ENCODE measurements at regions not wholly inside any gene's neighbourhood (a gene's known extent, or its start where the extent isn't known, plus 50 kb on each side); places are given as distances from the start of the nearest gene placed in this dataset.
"Not testable (repeated sequence)": the region's sequence is repeated elsewhere in the genome, so short reads cannot be mapped to it uniquely, and the experiment has no call there.

DNA sequence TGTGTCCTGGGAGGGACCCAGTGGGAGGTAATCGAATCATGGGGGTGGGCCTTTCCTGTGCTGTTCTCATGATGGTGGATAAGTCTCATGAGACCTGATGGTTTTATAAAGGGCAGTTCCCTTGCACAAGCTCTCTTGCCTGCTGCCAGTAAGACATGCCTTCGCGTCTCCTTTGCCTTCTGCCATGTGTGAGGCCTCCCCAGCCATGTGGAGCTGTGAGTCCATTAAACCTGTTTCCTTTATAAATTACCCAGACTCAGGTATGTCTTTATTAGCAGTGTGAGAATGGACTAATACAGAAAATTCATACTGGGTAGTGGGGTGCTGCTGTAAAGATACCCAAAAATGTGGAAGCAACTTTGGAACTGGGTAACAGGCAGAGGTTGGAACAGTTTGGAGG lies 300.0 kb upstream of the ZFP42 start:
- intact Hi-C loops (cut with DNase I); ATAC-seq; DNase-seq: not testable (repeated sequence)

DNA sequence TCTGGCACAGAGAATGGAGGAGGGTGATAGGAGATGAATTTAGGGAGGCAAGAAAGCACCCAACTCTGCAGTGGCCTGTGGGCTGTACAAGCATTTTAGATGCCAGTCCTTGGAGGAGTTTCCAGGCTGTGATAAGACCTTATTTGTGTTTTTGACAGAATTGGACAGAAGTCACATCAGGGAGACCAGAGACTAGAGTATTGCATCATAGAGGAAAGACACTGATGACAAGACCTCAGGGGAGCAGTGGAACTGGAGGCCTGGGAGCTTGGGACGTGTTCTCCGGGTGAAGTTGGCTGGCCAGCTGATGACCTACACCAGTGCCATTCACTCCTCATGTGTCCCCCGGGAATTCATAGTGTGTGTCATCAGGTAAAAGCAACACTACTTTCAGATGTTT lies 284.0 kb upstream of the ZFP42 start:
- intact Hi-C loops (cut with DNase I) = no loop called here

DNA sequence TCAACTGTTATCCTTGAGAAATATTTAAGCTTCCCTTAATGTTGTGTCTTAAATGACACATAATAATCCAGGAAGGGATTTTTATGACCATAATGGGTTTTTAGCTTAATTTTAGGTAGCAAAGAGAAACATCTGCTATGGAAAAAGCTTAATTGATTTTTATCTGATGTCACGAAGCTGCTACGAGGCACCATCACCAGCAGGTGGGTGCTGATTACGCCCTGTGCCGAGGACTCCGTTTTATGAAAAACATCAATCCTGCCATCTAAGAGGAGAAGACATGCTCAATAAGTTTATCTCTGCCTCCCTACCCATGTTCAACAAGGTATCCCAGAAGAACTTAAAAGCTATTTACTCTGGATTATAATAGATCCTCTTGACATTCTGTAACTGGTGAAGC lies 280.6 kb upstream of the ZFP42 start:
- DNase-seq = no peak
- intact Hi-C loops (cut with DNase I) = no loop called here
- ATAC-seq = no peak

More for the DNA sequence above, 284.0 kb upstream of the ZFP42 start:
- DNase-seq (no peak), ATAC-seq (no peak)

DNA sequence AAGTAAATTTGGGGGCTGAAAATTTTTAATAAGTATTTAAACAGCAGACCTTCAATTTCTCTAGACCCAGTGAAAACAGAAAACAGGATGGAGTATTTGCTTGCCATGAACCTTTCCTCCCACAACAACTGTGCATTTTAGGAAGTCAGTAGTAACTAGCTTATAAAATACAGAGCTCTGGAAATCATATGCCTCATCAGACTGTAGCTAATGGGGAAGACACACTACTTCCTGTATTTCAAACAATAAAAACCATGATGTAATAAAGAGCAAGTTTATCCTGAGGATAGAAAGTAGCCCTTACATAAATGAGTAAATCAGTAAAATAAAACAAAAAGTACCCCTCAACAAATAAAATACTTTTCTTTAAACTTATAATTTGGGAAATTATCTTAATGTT lies 280.1 kb upstream of the ZFP42 start:
- DNase-seq = no peak
- intact Hi-C loops (cut with DNase I) = no loop called here
- ATAC-seq = no peak

DNA sequence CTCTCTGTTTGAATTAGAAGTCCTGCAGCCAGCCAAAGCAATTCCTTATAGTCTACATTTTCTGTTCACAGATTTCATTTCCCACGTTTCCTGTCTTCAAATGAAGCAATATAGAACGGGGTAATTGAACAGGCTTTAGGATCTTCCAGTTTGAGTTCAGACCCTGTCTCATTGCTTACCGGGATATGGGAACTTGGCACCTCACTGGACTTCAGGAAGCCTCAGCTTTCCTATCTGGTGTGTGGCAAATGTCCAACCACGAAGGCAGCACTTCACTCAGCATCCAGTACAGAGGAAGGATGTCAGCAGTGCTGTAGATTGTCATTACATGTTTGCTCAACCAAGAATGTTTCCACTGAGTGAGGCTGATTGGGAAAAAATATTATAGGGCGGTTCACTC lies 271.1 kb upstream of the ZFP42 start:
- intact Hi-C loops (cut with DNase I) = no loop called here
- ATAC-seq (no peak), DNase-seq (no peak)

DNA sequence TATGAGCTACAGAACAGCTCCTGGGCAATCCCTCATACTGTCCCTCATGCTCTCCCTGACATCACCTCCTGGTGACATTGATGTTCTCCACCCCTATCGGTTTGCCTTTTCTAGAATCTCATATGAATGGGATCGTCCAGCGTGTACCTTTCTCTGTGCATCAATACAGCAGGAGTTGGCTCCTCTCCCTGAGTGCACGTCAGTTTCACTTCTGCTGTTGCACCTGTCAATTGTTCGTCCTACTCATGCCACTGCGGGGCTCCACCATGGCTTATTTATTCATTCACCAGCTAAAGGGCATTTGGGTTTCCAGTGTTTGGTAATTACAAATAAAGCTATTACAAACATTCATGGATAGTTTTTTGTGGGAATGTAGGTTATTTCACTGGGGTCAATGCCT lies 269.1 kb upstream of the ZFP42 start:
- intact Hi-C loops (cut with DNase I) = no loop called here
- no peak for ATAC-seq
- no peak for DNase-seq

DNA sequence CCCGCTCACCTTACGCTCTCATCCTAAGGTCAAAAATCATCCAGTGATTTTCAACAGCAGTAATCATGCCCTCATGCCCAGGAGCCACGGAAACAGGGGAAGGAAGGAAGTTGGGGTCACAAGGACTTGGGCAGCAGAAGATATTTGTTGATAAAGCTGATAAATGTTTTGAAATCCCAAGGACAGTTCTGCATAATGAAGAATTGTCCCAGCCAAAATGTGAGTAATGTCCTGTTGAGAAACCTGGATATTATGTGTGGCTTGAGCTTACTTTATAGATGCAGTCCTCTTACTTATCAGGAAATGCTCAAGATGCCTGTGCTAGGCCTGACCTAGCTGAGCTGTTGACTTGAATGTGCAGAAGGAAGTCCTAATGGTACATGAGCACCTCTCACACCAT lies 263.0 kb upstream of the ZFP42 start:
- DNase-seq (no peak), ATAC-seq (no peak)
- intact Hi-C loops (cut with DNase I) = no loop called here

DNA sequence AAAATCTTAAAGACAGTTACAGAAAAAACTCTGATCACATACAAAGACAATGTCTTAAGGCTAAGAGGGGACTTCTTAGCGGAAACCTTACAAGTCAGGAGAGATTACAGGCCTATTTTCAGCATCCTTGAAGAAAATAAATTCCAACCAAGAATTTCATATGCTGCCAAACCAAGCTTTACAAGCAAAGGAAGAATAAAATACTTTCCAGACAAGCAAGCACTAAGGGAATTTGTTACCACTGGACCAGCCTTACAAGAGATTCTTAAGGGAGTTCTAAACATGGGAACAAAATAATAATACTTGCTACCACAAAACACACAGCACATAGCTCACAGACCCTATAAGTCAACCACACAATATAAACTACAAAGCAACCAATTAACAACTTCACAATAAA lies 255.8 kb upstream of the ZFP42 start:
- ATAC-seq (no peak), DNase-seq (no peak)
- intact Hi-C loops (cut with DNase I) = no loop called here

DNA sequence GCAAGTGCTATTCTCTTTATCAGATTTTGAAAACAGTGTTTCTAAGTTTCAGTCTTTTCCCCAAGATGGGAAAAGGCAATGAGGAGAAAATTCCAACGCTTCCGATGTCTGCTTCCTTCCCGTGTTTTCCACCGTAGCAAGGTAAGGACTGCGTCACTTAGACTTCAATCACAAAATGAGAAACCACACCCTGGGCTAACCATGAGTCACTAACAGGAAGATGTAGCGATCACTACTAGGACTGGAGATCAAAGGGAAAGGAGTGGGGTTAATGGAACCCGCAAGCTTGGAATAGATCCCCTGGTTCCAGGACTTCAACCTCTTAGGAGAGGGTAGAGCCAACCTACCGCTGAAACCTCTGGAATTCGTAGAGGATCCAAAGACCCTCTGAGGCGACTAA lies 250.7 kb upstream of the ZFP42 start:
- DNase-seq = no peak
- intact Hi-C loops (cut with DNase I) = no loop called here
- ATAC-seq = no peak

DNA sequence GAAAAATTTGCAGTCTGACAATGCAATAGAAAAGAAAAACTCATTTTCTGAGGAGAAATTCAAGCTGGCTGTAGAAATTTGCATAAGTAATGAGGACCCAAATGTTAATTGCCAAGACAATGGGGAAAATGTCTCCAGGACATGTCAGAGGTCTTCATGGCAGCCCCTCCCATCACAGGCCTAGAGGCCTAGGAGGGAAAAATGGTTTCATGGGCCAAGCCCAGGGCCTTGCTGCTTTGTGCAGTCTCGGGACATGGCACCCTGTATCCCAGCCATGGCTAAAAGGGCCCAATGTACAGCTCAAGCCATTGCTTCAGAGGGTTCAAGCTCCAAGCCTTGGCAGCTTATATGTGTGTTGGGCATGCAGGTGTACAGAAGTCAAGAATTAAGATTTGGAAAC lies 244.9 kb upstream of the ZFP42 start:
- ATAC-seq; DNase-seq; intact Hi-C loops (cut with DNase I): not testable (repeated sequence)

DNA sequence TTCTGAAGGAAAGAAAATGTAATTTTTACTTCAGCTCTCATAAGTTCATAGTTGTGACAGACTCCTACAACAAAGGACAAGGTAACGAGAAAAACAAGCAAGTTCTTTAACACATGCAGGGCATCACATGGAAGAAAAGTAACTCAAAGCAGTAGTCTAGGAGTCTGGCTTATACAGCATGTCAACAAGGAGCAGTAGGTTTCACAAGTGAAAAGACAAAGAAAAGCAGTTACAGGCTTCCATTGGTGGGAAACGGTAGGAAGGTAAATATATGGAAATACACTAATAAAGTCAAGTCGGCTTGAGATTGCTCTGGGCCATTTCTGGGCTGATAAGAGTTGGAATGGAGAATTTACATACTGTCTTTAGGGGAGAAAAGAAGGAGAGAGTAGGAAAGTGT lies 228.4 kb upstream of the ZFP42 start:
- intact Hi-C loops (cut with DNase I) = no loop called here
- no peak for ATAC-seq
- no peak for DNase-seq

DNA sequence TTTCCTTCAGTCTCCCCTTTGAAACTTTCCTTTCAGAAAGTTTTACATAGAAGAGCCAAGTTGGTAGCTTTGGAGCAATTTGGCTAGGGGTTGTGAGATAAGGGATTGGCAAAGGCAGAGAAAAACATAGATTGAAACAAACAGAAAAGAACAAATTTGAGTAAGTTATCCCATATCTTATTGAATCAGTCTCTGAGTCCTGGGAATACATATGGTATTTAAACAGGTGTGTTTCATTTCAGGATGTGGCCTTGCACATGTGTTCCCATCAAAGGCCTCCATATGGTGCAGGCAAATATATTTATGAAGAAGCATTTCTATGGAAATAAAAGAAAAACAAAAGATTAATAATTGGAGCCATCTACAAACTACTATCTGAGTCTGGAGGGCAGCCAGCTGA lies 227.9 kb upstream of the ZFP42 start:
- intact Hi-C loops (cut with DNase I) = no loop called here
- ATAC-seq = no peak
- DNase-seq = no peak

DNA sequence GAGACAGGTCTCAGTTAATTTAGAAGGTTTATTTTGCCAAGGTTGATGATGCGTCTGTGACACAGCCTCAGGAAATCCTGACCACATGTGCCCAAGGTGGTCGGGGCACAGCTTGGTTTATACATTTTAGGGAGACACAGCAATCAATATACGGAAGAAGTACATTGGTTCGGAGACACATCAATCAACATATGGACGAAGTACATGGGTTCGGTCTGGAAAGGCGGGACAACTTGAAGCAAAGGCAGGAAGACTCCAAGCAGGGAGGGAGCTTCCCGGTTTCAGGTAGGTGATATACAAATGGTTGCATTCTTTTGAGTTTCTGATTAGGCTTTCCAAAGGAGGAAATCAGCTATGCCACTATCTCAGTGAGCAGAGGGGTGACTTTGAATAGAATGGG lies 225.2 kb upstream of the ZFP42 start:
- DNase-seq (no peak), ATAC-seq (no peak)
- intact Hi-C loops (cut with DNase I) = no loop called here

DNA sequence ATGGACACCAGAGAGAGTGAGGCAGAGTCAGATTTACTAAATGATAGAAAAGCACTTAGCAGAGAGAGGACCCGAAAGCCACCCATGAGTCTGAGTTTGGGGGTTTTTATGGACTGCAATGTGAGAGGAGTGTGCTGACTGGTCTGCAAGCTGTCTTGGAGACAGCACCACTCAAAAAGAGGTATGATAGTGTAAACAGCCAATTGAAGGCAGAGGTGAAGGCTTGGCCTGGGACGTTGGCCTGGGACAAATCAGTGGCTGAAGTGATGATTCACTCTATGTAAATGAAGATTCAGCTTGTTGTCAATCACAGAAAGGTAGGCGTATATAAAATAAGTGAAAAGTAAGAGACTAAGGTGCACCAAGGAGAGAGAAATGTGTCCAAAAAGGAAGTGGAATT lies 217.6 kb upstream of the ZFP42 start:
- intact Hi-C loops (cut with DNase I) = no loop called here
- DNase-seq = no peak
- ATAC-seq = no peak

DNA sequence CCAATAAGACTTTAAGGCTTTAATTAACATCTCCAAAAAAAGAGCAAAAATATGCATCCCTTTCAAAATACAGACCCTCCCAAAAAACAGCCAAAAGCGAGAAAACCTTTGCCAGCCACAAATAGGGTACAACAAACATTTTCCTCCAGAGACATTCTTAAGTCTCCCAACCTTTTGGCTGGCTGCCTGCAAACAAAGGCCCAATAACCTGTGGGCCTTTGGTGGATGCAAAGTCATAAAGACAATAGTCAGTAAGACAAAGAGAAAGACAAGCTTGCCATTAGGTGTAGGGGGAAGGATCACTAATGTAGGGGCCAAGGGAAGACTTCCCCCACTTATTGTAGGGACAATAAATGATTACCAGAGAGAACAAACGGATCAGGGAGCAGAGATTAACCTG lies 215.5 kb upstream of the ZFP42 start:
- no peak for DNase-seq
- intact Hi-C loops (cut with DNase I) = no loop called here
- no peak for ATAC-seq

DNA sequence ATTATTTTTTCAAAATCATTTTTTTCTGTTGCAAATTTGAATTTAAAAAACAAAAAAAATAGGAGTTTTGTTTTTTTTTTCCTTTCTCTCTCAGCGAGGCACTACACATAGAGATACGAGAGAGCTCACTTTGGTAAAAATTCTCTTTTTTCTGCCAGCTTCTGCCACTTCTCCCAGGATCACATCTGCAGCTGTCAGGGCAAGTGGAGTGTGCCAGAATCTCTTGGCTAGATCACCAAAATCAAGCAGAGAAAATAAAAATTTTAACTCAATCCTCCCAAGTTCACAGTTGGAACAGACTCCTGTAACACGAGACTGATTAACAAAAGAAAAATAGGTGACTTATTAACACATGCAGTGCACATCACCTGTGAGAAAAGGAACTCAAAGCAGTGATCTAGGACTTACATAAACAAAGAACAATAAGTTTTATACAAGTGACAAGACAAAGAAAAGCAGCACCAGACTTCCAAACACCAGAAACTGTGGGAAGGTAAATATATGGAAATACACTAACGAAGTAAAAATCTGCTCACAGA lies 213.2 kb upstream of the ZFP42 start:
- intact Hi-C loops (cut with DNase I) = no loop called here
- ATAC-seq (no peak), DNase-seq (no peak)

DNA sequence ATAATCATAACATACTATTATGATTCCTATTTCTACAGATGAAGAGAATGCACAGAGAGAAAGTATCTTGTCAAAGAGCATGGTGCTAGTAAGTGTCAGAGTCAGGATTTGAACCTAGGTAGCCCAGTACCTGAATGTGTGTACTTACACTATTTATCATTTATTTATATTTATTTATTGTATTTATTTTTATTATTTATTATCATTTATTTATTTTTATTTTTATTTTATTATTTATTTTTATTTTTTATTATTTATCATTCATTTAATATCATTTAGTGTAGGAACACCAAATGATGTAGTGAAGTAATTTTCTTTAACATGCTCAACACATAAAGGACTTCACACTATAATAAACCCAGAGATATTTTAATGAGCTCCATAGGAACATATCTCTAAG lies 209.4 kb upstream of the ZFP42 start:
- no peak for DNase-seq
- intact Hi-C loops (cut with DNase I) = no loop called here
- no peak for ATAC-seq

DNA sequence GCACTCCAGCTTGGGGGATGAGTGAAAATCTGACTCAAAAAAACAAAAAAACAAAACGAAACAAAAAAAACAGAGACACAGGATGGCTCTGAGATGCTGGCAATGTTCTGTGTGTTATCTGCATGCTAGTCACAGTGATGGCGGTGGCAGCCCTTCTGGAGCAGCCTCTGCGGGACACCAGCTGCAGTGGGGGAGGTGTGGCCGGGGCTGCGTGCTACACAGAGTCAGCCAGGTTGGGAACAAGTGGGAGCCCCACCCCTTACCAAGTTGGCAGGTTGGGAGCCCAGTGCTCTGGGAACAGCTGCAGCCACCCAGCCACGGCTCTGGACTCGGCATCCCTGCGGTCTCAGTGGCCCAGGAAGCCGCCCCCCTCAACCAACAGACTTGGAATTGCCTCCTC lies 206.5 kb upstream of the ZFP42 start:
- ATAC-seq (no peak), DNase-seq (no peak)
- intact Hi-C loops (cut with DNase I) = no loop called here

DNA sequence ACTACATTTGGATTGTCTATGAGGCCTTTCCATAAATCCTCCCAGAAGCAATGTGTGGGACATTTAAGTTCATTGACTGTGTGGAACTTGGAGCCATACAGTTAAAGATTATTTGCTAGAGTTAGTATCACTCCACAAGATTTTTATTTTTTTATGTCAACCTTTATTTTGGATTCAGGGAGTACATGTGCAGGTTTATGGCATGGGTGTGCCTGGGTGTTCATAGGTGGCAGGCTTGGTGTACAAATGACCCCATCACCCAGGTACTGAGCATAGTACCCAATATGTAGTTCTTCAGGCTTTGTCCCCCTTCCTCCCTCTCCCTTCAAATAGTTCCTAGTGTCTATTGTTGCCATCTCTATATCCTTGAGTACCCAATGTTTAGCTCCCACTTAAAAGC lies 199.8 kb upstream of the ZFP42 start:
- ATAC-seq = no peak
- DNase-seq = no peak
- intact Hi-C loops (cut with DNase I) = no loop called here

DNA sequence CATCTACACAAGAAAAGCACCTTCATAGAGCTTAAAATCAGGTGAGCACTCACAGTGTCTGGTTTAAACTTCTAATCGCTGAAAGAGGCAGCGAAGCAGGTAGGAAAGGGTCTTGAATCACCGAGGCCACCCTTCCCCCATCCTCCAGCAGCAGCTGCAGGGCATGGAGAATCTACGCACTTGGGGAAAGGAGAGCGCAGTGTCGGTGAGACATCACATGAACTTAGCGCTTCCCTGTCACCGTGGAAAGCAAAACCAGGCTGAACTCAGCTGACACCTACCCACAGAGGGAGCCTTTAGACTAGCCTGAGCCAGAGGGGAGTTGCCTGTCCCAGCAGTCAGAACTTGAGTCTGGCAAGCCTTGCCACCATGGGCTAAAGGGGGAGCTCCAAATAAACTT lies 197.2 kb upstream of the ZFP42 start:
- ATAC-seq = no peak
- intact Hi-C loops (cut with DNase I) = no loop called here
- DNase-seq = no peak

DNA sequence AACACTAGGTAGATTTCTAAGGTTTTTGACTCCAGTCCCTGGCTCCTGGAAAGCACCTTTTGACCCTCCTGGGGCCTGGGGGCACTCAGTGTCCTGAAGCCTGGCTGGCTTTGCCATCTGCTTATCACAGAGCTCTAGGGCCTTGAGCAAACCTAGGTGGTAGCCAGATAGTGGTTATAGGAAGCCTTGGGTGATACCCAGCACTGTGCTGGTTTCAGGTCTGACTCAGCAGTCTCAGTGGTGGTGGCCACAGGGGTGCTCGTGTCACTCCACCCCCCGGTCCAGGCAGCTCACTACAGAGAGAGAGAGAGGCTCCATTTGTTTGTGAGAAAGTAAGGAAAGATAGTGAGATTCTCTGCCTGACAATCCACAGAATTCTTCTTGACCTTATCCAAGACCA lies 195.8 kb upstream of the ZFP42 start:
- DNase-seq (no peak), ATAC-seq (no peak)
- intact Hi-C loops (cut with DNase I) = no loop called here

DNA sequence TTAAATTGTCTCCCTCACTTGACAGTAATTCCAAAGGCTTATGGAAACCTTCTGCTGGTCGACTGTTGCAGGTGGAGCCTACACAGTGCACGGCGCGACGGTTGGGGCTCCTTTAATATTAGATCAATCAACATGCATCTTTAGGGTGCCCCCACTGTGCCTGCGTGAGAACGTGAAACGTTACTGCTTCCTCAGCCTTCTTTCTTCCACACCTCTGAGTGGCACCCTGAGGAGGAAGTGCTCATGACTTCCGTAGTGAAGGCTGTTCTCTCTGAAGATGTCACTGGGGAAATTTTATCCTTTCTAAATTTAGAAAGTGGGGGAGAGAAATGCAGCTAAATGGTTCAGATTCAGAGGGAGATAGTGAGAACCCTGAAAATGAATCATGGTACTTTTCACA lies 184.0 kb upstream of the ZFP42 start:
- intact Hi-C loops (cut with DNase I) = no loop called here
- no peak for DNase-seq
- ATAC-seq = no peak
